ENCODE measurements at regions not wholly inside any gene's neighbourhood (a gene's known extent, or its start where the extent isn't known, plus 50 kb on each side); places are given as distances from the start of the nearest gene placed in this dataset.

GRCh38 chr5:173757403-173758209, 130.5 kb upstream of the CPEB4 start:
- WGBS (ENCODE audit: insufficient coverage), result 96% methylated on average over 12 of the region's 12 CpGs
- no peaks in the 10 kb centered on the region for H3K36me3 ChIP-seq (ENCODE audit: control insufficient read depth in 4 of 4, insufficient read depth in 4 of 4, low read length in 3 of 4)
- no peak overlapping the region for H3K4me3 ChIP-seq (ENCODE audit: control insufficient read depth in 1 of 7, extremely low read depth in 1 of 7, insufficient read depth in 4 of 7, low read depth in 2 of 7, low read length in 6 of 7)
- no peaks in the 10 kb centered on the region for H3K9me3 ChIP-seq (ENCODE audit: control extremely low read depth in 1 of 5, control insufficient read depth in 4 of 5, insufficient read depth in 2 of 5, low read depth in 1 of 5, low read length in 4 of 5)
- ChIA-PET CTCF (interaction anchor here (0.8 to 1.0 kb wide), 2 partner anchors 13 to 76 kb away, joined by 3 read pairs; no protein-coding TSS in a partner anchor), POLR2A (no interaction called here)
- H3K27ac ChIP-seq (ENCODE audit: insufficient read depth in 1 of 2, low read depth in 1 of 2, low read length in 2 of 2, poor library complexity in 1 of 2, severe bottlenecking in 2 of 2), result no peak overlapping the region
- DNase-seq, result no peak
- peaks cover 3 to 12% (median 9%) of the 10 kb centered on the region in 4 experiments for H3K4me1 ChIP-seq (ENCODE audit: control extremely low read depth in 1 of 4, control insufficient read depth in 4 of 4, insufficient read depth in 4 of 4, low read length in 3 of 4)
- H3K27me3 ChIP-seq (replicated peaks in 2 of 5; ENCODE audit: control insufficient read depth in 4 of 5, insufficient read depth in 5 of 5, low read length in 4 of 5), result no peaks in the 10 kb centered on the region

DNA sequence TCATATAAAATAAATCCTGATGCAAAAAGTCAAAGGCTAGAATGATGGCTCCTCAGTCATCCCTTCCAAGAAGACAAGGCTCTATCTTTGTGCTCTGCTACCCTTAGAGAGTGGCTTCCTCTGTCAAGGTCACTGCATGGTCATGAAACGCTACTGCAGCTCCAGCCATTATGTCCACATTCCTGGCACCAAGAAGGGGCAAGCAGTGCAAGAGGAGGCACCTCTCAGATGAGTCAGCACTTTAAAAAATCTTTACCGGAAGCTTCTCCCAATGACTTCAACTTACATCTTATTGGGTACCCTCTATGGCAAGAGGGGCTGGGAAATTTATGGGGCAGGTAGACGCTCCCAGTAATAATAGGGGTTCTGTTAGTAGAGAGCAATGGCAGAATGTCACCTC, 129.5 kb upstream of the CPEB4 start:
- DNase-seq, result no peak
- WGBS (ENCODE audit: insufficient coverage), result 87% methylated on average over 2 of the region's 3 CpGs
- H3K27ac ChIP-seq (ENCODE audit: insufficient read depth in 1 of 2, low read depth in 1 of 2, low read length in 2 of 2, poor library complexity in 1 of 2, severe bottlenecking in 2 of 2), result no peak overlapping the region
- H3K4me1 ChIP-seq (ENCODE audit: control extremely low read depth in 1 of 4, control insufficient read depth in 4 of 4, insufficient read depth in 4 of 4, low read length in 3 of 4), result peaks cover 3 to 12% (median 9%) of the 10 kb centered on the region in 4 experiments
- POLR2A ChIA-PET, result no interaction called here
- H3K36me3 ChIP-seq (ENCODE audit: control insufficient read depth in 4 of 4, insufficient read depth in 4 of 4, low read length in 3 of 4), result no peaks in the 10 kb centered on the region
- H3K9me3 ChIP-seq (ENCODE audit: control extremely low read depth in 1 of 5, control insufficient read depth in 4 of 5, insufficient read depth in 2 of 5, low read depth in 1 of 5, low read length in 4 of 5), result no peaks in the 10 kb centered on the region
- H3K27me3 ChIP-seq (replicated peaks in 2 of 5; ENCODE audit: control insufficient read depth in 4 of 5, insufficient read depth in 5 of 5, low read length in 4 of 5), result no peaks in the 10 kb centered on the region
- CTCF ChIA-PET, result no interaction called here
- no peak overlapping the region for H3K4me3 ChIP-seq (ENCODE audit: control insufficient read depth in 1 of 7, extremely low read depth in 1 of 7, insufficient read depth in 4 of 7, low read depth in 2 of 7, low read length in 6 of 7)

DNA sequence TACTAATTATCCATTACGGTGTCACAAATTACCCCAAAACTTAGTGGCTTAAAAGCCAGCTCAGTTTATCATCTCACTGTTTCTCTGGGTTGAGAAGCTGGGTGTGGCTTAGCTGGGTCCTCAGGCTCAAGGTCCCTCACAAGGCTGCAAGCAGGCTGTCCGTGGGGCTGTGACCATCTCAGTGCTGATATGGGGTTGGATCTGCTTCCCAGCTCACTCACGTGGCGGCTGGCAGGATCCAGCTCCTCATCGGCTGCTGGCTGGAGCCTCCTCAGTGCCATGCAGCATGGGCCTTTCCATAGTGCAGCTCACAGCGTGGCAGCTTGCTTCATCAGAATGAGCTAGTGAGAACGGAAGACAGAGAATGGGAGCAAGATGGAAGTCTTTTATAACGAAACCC, 128.5 kb upstream of the CPEB4 start:
- DNase-seq, result no peak
- Histone ChIP-seq H3K4me3 (ENCODE audit: control insufficient read depth in 1 of 7, extremely low read depth in 1 of 7, insufficient read depth in 4 of 7, low read depth in 2 of 7, low read length in 6 of 7) (no peak overlapping the region), H3K27ac (ENCODE audit: insufficient read depth in 1 of 2, low read depth in 1 of 2, low read length in 2 of 2, poor library complexity in 1 of 2, severe bottlenecking in 2 of 2) (no peak overlapping the region), H3K36me3 (ENCODE audit: control insufficient read depth in 4 of 4, insufficient read depth in 4 of 4, low read length in 3 of 4) (no peaks in the 10 kb centered on the region), H3K9me3 (ENCODE audit: control extremely low read depth in 1 of 5, control insufficient read depth in 4 of 5, insufficient read depth in 2 of 5, low read depth in 1 of 5, low read length in 4 of 5) (no peaks in the 10 kb centered on the region), H3K27me3 (replicated peaks in 2 of 5; ENCODE audit: control insufficient read depth in 4 of 5, insufficient read depth in 5 of 5, low read length in 4 of 5) (no peaks in the 10 kb centered on the region), H3K4me1 (ENCODE audit: control extremely low read depth in 1 of 4, control insufficient read depth in 4 of 4, insufficient read depth in 4 of 4, low read length in 3 of 4) (peaks cover 3 to 12% (median 9%) of the 10 kb centered on the region in 4 experiments)
- ChIA-PET CTCF (no interaction called here), POLR2A (no interaction called here)
- WGBS (ENCODE audit: insufficient coverage), result 100% methylated on average over 7 of the region's 8 CpGs

DNA sequence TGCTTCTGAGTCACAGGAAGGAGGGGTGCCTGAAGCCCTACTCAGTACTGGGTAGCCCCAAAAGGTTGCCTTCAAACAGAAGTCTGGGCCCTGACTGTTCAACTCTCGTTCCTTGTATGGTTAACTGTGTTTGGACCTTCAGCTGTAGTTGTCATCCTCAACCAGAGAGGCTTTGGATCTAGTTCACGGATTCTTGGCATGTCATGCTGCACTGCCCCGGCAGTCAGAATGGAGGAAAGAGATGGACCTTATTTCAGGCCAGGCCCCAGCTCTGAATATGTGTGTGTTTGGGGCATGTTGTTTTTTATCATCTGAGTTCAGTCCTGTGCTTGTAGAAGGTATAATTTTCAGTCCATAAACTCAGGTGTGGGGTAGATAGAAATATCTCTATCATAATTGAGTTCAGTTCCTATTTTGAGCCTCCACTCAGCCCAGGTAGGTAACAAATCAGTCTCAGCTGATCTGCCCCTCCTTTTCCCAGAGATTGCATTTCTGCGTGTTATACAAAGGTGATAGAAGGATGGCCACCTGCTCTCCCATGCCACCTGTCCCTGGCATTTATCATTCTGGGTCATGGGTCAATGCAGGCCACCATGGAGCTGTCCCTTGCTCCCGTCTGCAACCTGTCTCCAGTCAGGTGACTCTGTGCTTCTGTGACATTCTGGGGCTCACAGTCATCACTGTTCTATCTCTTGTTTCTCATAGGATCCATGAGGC, 127.5 kb upstream of the CPEB4 start:
- peaks cover 3 to 12% (median 9%) of the 10 kb centered on the region in 4 experiments for H3K4me1 ChIP-seq (ENCODE audit: control extremely low read depth in 1 of 4, control insufficient read depth in 4 of 4, insufficient read depth in 4 of 4, low read length in 3 of 4)
- H3K27ac ChIP-seq (ENCODE audit: insufficient read depth in 1 of 2, low read depth in 1 of 2, low read length in 2 of 2, poor library complexity in 1 of 2, severe bottlenecking in 2 of 2), result no peak overlapping the region
- POLR2A ChIA-PET, result no interaction called here
- DNase-seq, result no peak
- H3K9me3 ChIP-seq (ENCODE audit: control extremely low read depth in 1 of 5, control insufficient read depth in 4 of 5, insufficient read depth in 2 of 5, low read depth in 1 of 5, low read length in 4 of 5), result no peaks in the 10 kb centered on the region
- CTCF ChIA-PET, result interaction anchor here (1.1 kb wide), 1 partner anchor 26 kb away, joined by 3 read pairs; no protein-coding TSS in a partner anchor
- 96% methylated on average over 5 of the region's 5 CpGs for WGBS (ENCODE audit: insufficient coverage)
- no peaks in the 10 kb centered on the region for H3K36me3 ChIP-seq (ENCODE audit: control insufficient read depth in 4 of 4, insufficient read depth in 4 of 4, low read length in 3 of 4)
- no peaks in the 10 kb centered on the region for H3K27me3 ChIP-seq (replicated peaks in 2 of 5; ENCODE audit: control insufficient read depth in 4 of 5, insufficient read depth in 5 of 5, low read length in 4 of 5)
- no peak overlapping the region for H3K4me3 ChIP-seq (ENCODE audit: control insufficient read depth in 1 of 7, extremely low read depth in 1 of 7, insufficient read depth in 4 of 7, low read depth in 2 of 7, low read length in 6 of 7)

DNA sequence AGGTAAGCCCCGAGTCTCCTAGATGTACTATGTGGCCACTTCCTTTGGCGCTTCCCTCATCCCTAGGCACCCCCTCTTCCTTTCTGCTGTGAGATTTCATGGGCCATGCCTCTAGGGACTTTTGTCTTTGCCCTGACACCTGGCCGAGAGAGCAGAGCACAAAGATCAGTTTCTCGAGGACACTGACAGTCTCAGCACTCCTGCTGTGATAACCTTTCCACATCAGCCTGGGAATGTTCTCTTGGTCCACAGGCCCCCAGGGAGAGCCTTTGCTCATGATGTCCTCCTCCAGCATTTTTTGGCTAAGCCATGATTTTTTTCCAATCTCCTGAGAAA, 127.0 kb upstream of the CPEB4 start:
- peaks cover 3 to 16% (median 8%) of the 10 kb centered on the region in 4 experiments for H3K4me1 ChIP-seq (ENCODE audit: control extremely low read depth in 1 of 4, control insufficient read depth in 4 of 4, insufficient read depth in 4 of 4, low read length in 3 of 4)
- no peak for DNase-seq
- H3K36me3 ChIP-seq (ENCODE audit: control insufficient read depth in 4 of 4, insufficient read depth in 4 of 4, low read length in 3 of 4), result no peaks in the 10 kb centered on the region
- WGBS (ENCODE audit: insufficient coverage), result 86% methylated on average over 4 of the region's 4 CpGs
- H3K9me3 ChIP-seq (ENCODE audit: control extremely low read depth in 1 of 5, control insufficient read depth in 4 of 5, insufficient read depth in 2 of 5, low read depth in 1 of 5, low read length in 4 of 5), result no peaks in the 10 kb centered on the region
- ChIA-PET POLR2A (no interaction called here), CTCF (interaction anchor here (1.1 kb wide), 1 partner anchor 25 kb away, joined by 3 read pairs; no protein-coding TSS in a partner anchor)
- H3K4me3 ChIP-seq (ENCODE audit: control insufficient read depth in 1 of 7, extremely low read depth in 1 of 7, insufficient read depth in 4 of 7, low read depth in 2 of 7, low read length in 6 of 7), result peak overlapping the region in 1 of 7 experiments; percentile 7
- H3K27me3 ChIP-seq (replicated peaks in 2 of 5; ENCODE audit: control insufficient read depth in 4 of 5, insufficient read depth in 5 of 5, low read length in 4 of 5), result no peaks in the 10 kb centered on the region
- H3K27ac ChIP-seq (ENCODE audit: insufficient read depth in 1 of 2, low read depth in 1 of 2, low read length in 2 of 2, poor library complexity in 1 of 2, severe bottlenecking in 2 of 2), result no peak overlapping the region

- H3K36me3 ChIP-seq (ENCODE audit: control insufficient read depth in 4 of 4, insufficient read depth in 4 of 4, low read length in 3 of 4), result no peaks in the 10 kb centered on the region
- no peaks in the 10 kb centered on the region for H3K27me3 ChIP-seq (replicated peaks in 2 of 5; ENCODE audit: control insufficient read depth in 4 of 5, insufficient read depth in 5 of 5, low read length in 4 of 5)
- WGBS (ENCODE audit: insufficient coverage), result 90% methylated on average over 5 of the region's 5 CpGs
- H3K27ac ChIP-seq (ENCODE audit: insufficient read depth in 1 of 2, low read depth in 1 of 2, low read length in 2 of 2, poor library complexity in 1 of 2, severe bottlenecking in 2 of 2), result no peak overlapping the region
- ChIA-PET CTCF (no interaction called here), POLR2A (no interaction called here)
- no peaks in the 10 kb centered on the region for H3K9me3 ChIP-seq (ENCODE audit: control extremely low read depth in 1 of 5, control insufficient read depth in 4 of 5, insufficient read depth in 2 of 5, low read depth in 1 of 5, low read length in 4 of 5)
- DNase-seq, result no peak
- H3K4me1 ChIP-seq (ENCODE audit: control extremely low read depth in 1 of 4, control insufficient read depth in 4 of 4, insufficient read depth in 4 of 4, low read length in 3 of 4), result peaks cover 3 to 19% (median 9%) of the 10 kb centered on the region in 4 experiments
- H3K4me3 ChIP-seq (ENCODE audit: control insufficient read depth in 1 of 7, extremely low read depth in 1 of 7, insufficient read depth in 4 of 7, low read depth in 2 of 7, low read length in 6 of 7), result no peak overlapping the region
Observed at GRCh38 chr5:173762045-173762444, 126.1 kb upstream of the CPEB4 start.

DNA sequence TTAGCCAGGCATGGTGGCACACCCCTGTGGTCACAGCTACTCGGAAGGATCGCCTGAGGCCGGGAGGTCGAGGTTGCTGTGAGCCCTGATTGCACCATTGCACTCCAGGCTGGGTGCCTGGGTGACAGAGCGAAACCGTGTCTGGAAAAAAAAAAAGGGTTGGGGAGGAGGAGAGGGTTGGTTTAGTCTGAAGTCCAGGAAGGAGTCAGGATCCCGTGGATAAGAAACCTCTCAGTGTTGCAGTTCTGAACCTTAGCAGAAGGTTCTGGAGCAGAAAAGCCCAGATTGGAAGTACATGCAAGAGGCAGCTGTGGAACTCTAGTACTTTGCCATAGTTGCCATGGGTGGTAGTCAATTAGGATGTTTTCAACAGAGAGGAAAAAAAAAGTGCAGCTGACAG, 125.2 kb upstream of the CPEB4 start:
- CTCF ChIA-PET, result no interaction called here
- POLR2A ChIA-PET, result no interaction called here
- Histone ChIP-seq H3K4me3 (ENCODE audit: control insufficient read depth in 1 of 7, extremely low read depth in 1 of 7, insufficient read depth in 4 of 7, low read depth in 2 of 7, low read length in 6 of 7) (no peak overlapping the region), H3K27ac (ENCODE audit: insufficient read depth in 1 of 2, low read depth in 1 of 2, low read length in 2 of 2, poor library complexity in 1 of 2, severe bottlenecking in 2 of 2) (no peak overlapping the region), H3K36me3 (ENCODE audit: control insufficient read depth in 4 of 4, insufficient read depth in 4 of 4, low read length in 3 of 4) (no peaks in the 10 kb centered on the region), H3K4me1 (ENCODE audit: control extremely low read depth in 1 of 4, control insufficient read depth in 4 of 4, insufficient read depth in 4 of 4, low read length in 3 of 4) (peaks cover 3 to 19% (median 9%) of the 10 kb centered on the region in 4 experiments), H3K27me3 (replicated peaks in 2 of 5; ENCODE audit: control insufficient read depth in 4 of 5, insufficient read depth in 5 of 5, low read length in 4 of 5) (no peaks in the 10 kb centered on the region), H3K9me3 (ENCODE audit: control extremely low read depth in 1 of 5, control insufficient read depth in 4 of 5, insufficient read depth in 2 of 5, low read depth in 1 of 5, low read length in 4 of 5) (no peaks in the 10 kb centered on the region)
- no peak for DNase-seq
- WGBS (ENCODE audit: insufficient coverage), result 86% methylated on average over 7 of the region's 7 CpGs

All from common myeloid progenitor, CD34-positive (primary cell).